VCaP (cell line): ENCODE measurements at regions not wholly inside any gene's neighbourhood (a gene's known extent, or its start where the extent isn't known, plus 50 kb on each side); places are given as distances from the start of the nearest gene placed in this dataset.

ENCODE experiments used
- H3K27ac ChIP-seq: fragments of 450-650 bp; 2 replicates; pipeline ENCODE4 v1.5.1; 2017
- CTCF ChIP-seq: fragments of 450-650 bp; conservative IDR thresholded peaks from 2 replicates; pipeline ENCODE4 v1.5.1; 2017; ENCODE audit warnings: mild to moderate bottlenecking, moderate library complexity

GRCh38 chr14:78090864-78091263, 79.3 kb upstream of the NRXN3 start:
- H3K27ac ChIP-seq: no peak overlapping the region
- no peak for TF ChIP-seq CTCF

- no peak overlapping the region for H3K27ac ChIP-seq
- no peak for TF ChIP-seq CTCF
These were observed 78.8 kb upstream of the NRXN3 start for GRCh38 chr14:78091361-78091760.

GRCh38 chr14:78092040-78092439, 78.1 kb upstream of the NRXN3 start:
- no peak for TF ChIP-seq CTCF
- H3K27ac ChIP-seq: no peak overlapping the region

- no peak for TF ChIP-seq CTCF
- no peak overlapping the region for H3K27ac ChIP-seq
These were observed 66.9 kb upstream of the NRXN3 start for GRCh38 chr14:78103271-78103670.

GRCh38 chr14:78104160-78104559, 66.0 kb upstream of the NRXN3 start:
- H3K27ac ChIP-seq: no peak overlapping the region
- TF ChIP-seq CTCF: no peak

GRCh38 chr14:78104655-78105054, 65.5 kb upstream of the NRXN3 start:
- H3K27ac ChIP-seq: no peak overlapping the region
- TF ChIP-seq CTCF: no peak

- no peak overlapping the region for H3K27ac ChIP-seq
- no peak for TF ChIP-seq CTCF
These were observed 63.8 kb upstream of the NRXN3 start for GRCh38 chr14:78106381-78106780.

GRCh38 chr14:78107166-78107565, 63.0 kb upstream of the NRXN3 start:
- TF ChIP-seq CTCF: no peak
- H3K27ac ChIP-seq: no peak overlapping the region
